HEK293 (cell line): ENCODE measurements at regions not wholly inside any gene's neighbourhood (a gene's known extent, or its start where the extent isn't known, plus 50 kb on each side); places are given as distances from the start of the nearest gene placed in this dataset.

Source experiments
- CTCF ChIA-PET: fragments of 350-600 bp; formaldehyde crosslinking; extraction: SDS; loops from one replicate; lab custom pipeline; 2021; ENCODE audit warnings: antibody characterized with exemption; lab: Yijun Ruan, JAX
- POLR2A ChIA-PET: fragments of 300-600 bp; formaldehyde crosslinking; extraction: SDS; loops from one replicate; lab custom pipeline; 2020; ENCODE audit warnings: antibody characterized with exemption, inconsistent platforms; lab: Yijun Ruan, JAX
- H3K27ac ChIP-seq: fragments of 200-500 bp; sonication (Bioruptor generic); 2 replicates; pipeline ENCODE4 v1.5.1; 2014; ENCODE audit warnings: low read depth, low read length, control low read depth, inconsistent platforms; ENCODE audit errors: extremely low read depth
- H3K36me3 ChIP-seq, 2 experiments: fragments of 200-500 bp in 1 of 2; sonication (Bioruptor generic) in 1 of 2; 1 replicate in 1 of 2; 2 replicates in 1 of 2; pipeline ENCODE4 v1.5.1; 2014 to 2017; ENCODE audit warnings: inconsistent platforms in 2 of 2, low read length in 2 of 2; ENCODE audit not compliant: control insufficient read depth in 2 of 2, insufficient read depth in 1 of 2
- H3K4me1 ChIP-seq: fragments of 200-500 bp; sonication (Bioruptor generic); 2 replicates; pipeline ENCODE4 v1.5.1; 2014; ENCODE audit warnings: mild to moderate bottlenecking, low read length, inconsistent platforms; ENCODE audit not compliant: control insufficient read depth, insufficient read depth
- H3K4me3 ChIP-seq: 2 replicates; pipeline ENCODE4 v1.5.1; 2011; ENCODE audit warnings: low read depth, mild to moderate bottlenecking, control low read depth, low read length, moderate library complexity
- H3K9me3 ChIP-seq: fragments of 200-500 bp; sonication (Bioruptor generic); 2 replicates; pipeline ENCODE4 v1.5.1; 2014; ENCODE audit warnings: low read depth, low read length, inconsistent platforms; ENCODE audit not compliant: control insufficient read depth, insufficient read depth
- OSR2 ChIP-seq: fragments of 450-650 bp; formaldehyde crosslinking; IDR thresholded peaks from 2 replicates; pipeline ENCODE4 v1.5.1; 2016; ENCODE audit warnings: missing biosample characterization, missing genetic modification characterization
- PRDM1 ChIP-seq: fragments of 450-650 bp; formaldehyde crosslinking; IDR thresholded peaks from 2 replicates; pipeline ENCODE4; 2016; ENCODE audit warnings: missing biosample characterization, missing genetic modification characterization
- RBAK ChIP-seq: fragments of 450-650 bp; formaldehyde crosslinking; IDR thresholded peaks from 2 replicates; pipeline ENCODE4 v1.5.1; 2016; ENCODE audit warnings: missing biosample characterization, missing genetic modification characterization
- SCRT1 ChIP-seq: fragments of 450-650 bp; formaldehyde crosslinking; IDR thresholded peaks from 2 replicates; pipeline ENCODE4 v1.5.1; 2016; ENCODE audit warnings: missing biosample characterization, missing genetic modification characterization, borderline replicate concordance
- SETDB1 ChIP-seq: IDR thresholded peaks from one replicate; pipeline ENCODE4 v1.6.1; 2017; ENCODE audit warnings: mild to moderate bottlenecking, low read length, moderate library complexity, mixed read lengths; ENCODE audit not compliant: insufficient read length
- SP7 ChIP-seq: fragments of 450-650 bp; formaldehyde crosslinking; IDR thresholded peaks from 2 replicates; pipeline ENCODE4 v1.5.1; 2016; ENCODE audit warnings: missing biosample characterization, missing genetic modification characterization
- ZBTB20 ChIP-seq: fragments of 450-650 bp; formaldehyde crosslinking; IDR thresholded peaks from 2 replicates; pipeline ENCODE4 v1.5.1; 2016; ENCODE audit warnings: missing biosample characterization, missing genetic modification characterization
- ZNF19 ChIP-seq: fragments of 450-650 bp; formaldehyde crosslinking; IDR thresholded peaks from 2 replicates; pipeline ENCODE4; 2016; ENCODE audit warnings: missing biosample characterization, missing genetic modification characterization, low read depth
- ZNF248 ChIP-seq: fragments of 450-650 bp; formaldehyde crosslinking; IDR thresholded peaks from 2 replicates; pipeline ENCODE4 v1.5.1; 2017; ENCODE audit warnings: missing biosample characterization, missing genetic modification characterization
- ZNF416 ChIP-seq: fragments of 450-650 bp; formaldehyde crosslinking; IDR thresholded peaks from 2 replicates; pipeline ENCODE4 v1.5.1; 2016; ENCODE audit warnings: missing biosample characterization, missing genetic modification characterization
- ZNF433 ChIP-seq: fragments of 450-650 bp; formaldehyde crosslinking; IDR thresholded peaks from 2 replicates; pipeline ENCODE4 v1.5.1; 2016; ENCODE audit warnings: missing biosample characterization, missing genetic modification characterization, low read depth
- ZNF501 ChIP-seq: fragments of 450-650 bp; formaldehyde crosslinking; IDR thresholded peaks from 2 replicates; pipeline ENCODE4 v1.5.1; 2016; ENCODE audit warnings: missing biosample characterization, missing genetic modification characterization
- ZNF654 ChIP-seq: fragments of 450-650 bp; formaldehyde crosslinking; IDR thresholded peaks from 2 replicates; pipeline ENCODE4 v1.5.1; 2016; ENCODE audit warnings: low read depth, missing biosample characterization, missing genetic modification characterization
- ZNF660 ChIP-seq: fragments of 450-650 bp; IDR thresholded peaks from 2 replicates; pipeline ENCODE4 v1.5.1; 2018; ENCODE audit warnings: missing biosample characterization, mild to moderate bottlenecking, missing genetic modification characterization
- ZNF707 ChIP-seq: fragments of 450-650 bp; formaldehyde crosslinking; IDR thresholded peaks from 2 replicates; pipeline ENCODE4 v1.5.1; 2016; ENCODE audit warnings: missing biosample characterization, missing genetic modification characterization
- ZNF76 ChIP-seq: fragments of 450-650 bp; formaldehyde crosslinking; IDR thresholded peaks from 2 replicates; pipeline ENCODE4; 2016; ENCODE audit warnings: low read depth, missing biosample characterization, missing genetic modification characterization, borderline replicate concordance
- ZNF785 ChIP-seq: fragments of 450-650 bp; formaldehyde crosslinking; IDR thresholded peaks from 2 replicates; pipeline ENCODE4 v1.5.1; 2016; ENCODE audit warnings: missing biosample characterization, missing genetic modification characterization
- ZNF791 ChIP-seq: fragments of 450-650 bp; formaldehyde crosslinking; IDR thresholded peaks from 2 replicates; pipeline ENCODE4 v1.5.1; 2016; ENCODE audit warnings: missing biosample characterization, missing genetic modification characterization
- ZNF843 ChIP-seq: fragments of 450-650 bp; formaldehyde crosslinking; IDR thresholded peaks from 2 replicates; pipeline ENCODE4 v1.5.1; 2016; ENCODE audit warnings: missing biosample characterization, missing genetic modification characterization
- ZSCAN16 ChIP-seq: fragments of 450-650 bp; formaldehyde crosslinking; IDR thresholded peaks from 2 replicates; pipeline ENCODE4 v1.5.1; 2016; ENCODE audit warnings: missing biosample characterization, missing genetic modification characterization
- TF ChIP-seq, protein P1 (sequence below): fragments of 450-650 bp; formaldehyde crosslinking; IDR thresholded peaks from 2 replicates; pipeline ENCODE4 v1.5.1; 2016; ENCODE audit warnings: missing biosample characterization, missing genetic modification characterization, low read depth
- TF ChIP-seq, protein P2 (sequence below): fragments of 450-650 bp; formaldehyde crosslinking; IDR thresholded peaks from 2 replicates; pipeline ENCODE4 v1.5.1; 2016; ENCODE audit warnings: missing biosample characterization, missing genetic modification characterization, borderline replicate concordance
- TF ChIP-seq, protein P3 (sequence below): fragments of 450-650 bp; formaldehyde crosslinking; IDR thresholded peaks from 2 replicates; pipeline ENCODE4 v1.5.1; 2016; ENCODE audit warnings: missing biosample characterization, missing genetic modification characterization
- TF ChIP-seq, protein P4 (sequence below): fragments of 450-650 bp; formaldehyde crosslinking; IDR thresholded peaks from 2 replicates; pipeline ENCODE4 v1.5.1; 2016; ENCODE audit warnings: missing biosample characterization, missing genetic modification characterization
- TF ChIP-seq, protein P5 (sequence below): fragments of 450-650 bp; formaldehyde crosslinking; IDR thresholded peaks from 2 replicates; pipeline ENCODE4 v1.5.1; 2016; ENCODE audit warnings: missing biosample characterization, missing genetic modification characterization

DNA sequence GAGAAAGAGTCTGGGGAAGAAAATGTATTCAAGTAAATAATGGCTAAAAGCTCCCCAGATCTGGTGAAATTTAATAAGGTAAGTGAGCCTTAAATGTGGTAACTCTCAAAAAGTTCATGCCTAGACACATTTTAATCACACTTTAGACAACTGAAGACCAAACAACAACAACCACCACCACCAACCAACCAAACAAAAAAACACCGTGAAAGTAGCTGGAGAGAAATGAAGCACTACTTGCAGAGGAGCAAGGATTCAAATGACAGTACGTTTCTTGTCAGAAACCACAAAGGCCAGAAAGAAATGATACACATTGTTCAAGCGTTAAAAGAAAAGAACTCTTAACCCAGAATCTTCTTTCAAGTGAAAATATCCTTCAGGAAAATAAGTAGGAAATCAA is 208.3 kb downstream of the MYRFL start (continued):
- TF ChIP-seq ZNF416 (tag by site-specific recombination) (no peak), ZNF843 (tag by site-specific recombination) (no peak), ZNF19 (tag by site-specific recombination) (no peak), SP7 (tag by site-specific recombination) (no peak), ZNF501 (tag by site-specific recombination) (no peak), ZSCAN16 (no peak)
- TF ChIP-seq, protein P1, sequence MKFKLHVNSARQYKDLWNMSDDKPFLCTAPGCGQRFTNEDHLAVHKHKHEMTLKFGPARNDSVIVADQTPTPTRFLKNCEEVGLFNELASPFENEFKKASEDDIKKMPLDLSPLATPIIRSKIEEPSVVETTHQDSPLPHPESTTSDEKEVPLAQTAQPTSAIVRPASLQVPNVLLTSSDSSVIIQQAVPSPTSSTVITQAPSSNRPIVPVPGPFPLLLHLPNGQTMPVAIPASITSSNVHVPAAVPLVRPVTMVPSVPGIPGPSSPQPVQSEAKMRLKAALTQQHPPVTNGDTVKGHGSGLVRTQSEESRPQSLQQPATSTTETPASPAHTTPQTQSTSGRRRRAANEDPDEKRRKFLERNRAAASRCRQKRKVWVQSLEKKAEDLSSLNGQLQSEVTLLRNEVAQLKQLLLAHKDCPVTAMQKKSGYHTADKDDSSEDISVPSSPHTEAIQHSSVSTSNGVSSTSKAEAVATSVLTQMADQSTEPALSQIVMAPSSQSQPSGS (tag by site-specific recombination), result no peak
- TF ChIP-seq, all 188 proteins: peak for 0

DNA sequence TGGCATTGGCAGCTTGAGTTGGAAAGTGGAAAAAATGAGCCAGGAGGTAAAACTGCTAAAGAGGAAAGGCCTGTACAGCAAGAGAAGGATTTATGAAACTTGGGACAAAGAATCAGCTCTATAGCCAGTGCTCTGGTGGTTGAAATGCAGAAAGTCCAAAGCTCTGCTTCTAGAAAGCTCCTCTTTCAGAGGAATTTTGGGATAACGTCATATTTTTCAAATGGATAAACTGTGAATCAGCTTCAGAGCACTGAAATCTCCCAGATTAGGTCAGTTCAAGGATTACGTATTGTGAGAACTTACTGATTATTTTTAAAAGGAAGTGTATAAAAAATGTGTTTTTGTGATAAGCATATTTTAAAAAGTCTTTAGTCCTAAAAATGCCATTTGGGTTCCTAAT is 203.1 kb upstream of the CNOT2 start:
- Histone ChIP-seq H3K4me3 (no peak overlapping the region), H3K27ac (no peak overlapping the region), H3K36me3 (no peaks in the 10 kb centered on the region), H3K9me3 (no peaks in the 10 kb centered on the region), H3K4me1 (no peaks in the 10 kb centered on the region)
- ChIA-PET CTCF (no interaction called here), POLR2A (no interaction called here)
- TF ChIP-seq SCRT1 (no peak), ZNF707 (tag by site-specific recombination) (no peak), ZNF791 (tag by site-specific recombination) (no peak)

DNA sequence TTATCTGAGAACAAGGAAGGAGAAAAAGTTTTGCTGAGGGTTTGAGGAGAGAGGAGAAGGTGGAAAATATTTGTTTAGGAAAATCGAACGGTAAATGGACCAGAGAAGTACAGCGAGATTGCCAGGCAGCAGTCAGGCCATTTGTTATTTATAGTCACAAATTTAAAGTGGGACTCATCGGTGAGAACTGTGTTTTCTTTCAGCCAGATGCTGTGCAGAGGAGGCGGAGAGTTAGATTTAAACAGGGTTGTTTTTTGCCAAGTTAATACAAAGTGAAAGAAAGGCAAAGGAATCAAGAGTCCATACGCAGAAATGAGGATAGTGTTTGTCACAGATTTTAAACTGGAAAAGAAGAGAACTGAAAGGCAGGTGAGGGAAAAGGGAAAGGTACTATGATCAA is 200.6 kb upstream of the CNOT2 start:
- H3K4me1 ChIP-seq, result no peaks in the 10 kb centered on the region
- ChIA-PET POLR2A (no interaction called here), CTCF (no interaction called here)
- TF ChIP-seq ZNF654 (tag by site-specific recombination) (no peak), ZNF433 (no peak), PRDM1 (tag by site-specific recombination) (no peak), ZNF660 (tag by site-specific recombination) (no peak), ZNF76 (tag by site-specific recombination) (no peak), RBAK (tag by site-specific recombination) (no peak), ZNF785 (tag by site-specific recombination) (no peak), SETDB1 (no peak), OSR2 (tag by site-specific recombination) (no peak), ZNF248 (no peak), ZNF707 (tag by site-specific recombination) (no peak), ZBTB20 (tag by site-specific recombination) (no peak)
- TF ChIP-seq, protein P2, sequence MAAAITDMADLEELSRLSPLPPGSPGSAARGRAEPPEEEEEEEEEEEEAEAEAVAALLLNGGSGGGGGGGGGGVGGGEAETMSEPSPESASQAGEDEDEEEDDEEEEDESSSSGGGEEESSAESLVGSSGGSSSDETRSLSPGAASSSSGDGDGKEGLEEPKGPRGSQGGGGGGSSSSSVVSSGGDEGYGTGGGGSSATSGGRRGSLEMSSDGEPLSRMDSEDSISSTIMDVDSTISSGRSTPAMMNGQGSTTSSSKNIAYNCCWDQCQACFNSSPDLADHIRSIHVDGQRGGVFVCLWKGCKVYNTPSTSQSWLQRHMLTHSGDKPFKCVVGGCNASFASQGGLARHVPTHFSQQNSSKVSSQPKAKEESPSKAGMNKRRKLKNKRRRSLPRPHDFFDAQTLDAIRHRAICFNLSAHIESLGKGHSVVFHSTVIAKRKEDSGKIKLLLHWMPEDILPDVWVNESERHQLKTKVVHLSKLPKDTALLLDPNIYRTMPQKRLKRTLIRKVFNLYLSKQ (tag by site-specific recombination), result no peak
- TF ChIP-seq, protein P3, sequence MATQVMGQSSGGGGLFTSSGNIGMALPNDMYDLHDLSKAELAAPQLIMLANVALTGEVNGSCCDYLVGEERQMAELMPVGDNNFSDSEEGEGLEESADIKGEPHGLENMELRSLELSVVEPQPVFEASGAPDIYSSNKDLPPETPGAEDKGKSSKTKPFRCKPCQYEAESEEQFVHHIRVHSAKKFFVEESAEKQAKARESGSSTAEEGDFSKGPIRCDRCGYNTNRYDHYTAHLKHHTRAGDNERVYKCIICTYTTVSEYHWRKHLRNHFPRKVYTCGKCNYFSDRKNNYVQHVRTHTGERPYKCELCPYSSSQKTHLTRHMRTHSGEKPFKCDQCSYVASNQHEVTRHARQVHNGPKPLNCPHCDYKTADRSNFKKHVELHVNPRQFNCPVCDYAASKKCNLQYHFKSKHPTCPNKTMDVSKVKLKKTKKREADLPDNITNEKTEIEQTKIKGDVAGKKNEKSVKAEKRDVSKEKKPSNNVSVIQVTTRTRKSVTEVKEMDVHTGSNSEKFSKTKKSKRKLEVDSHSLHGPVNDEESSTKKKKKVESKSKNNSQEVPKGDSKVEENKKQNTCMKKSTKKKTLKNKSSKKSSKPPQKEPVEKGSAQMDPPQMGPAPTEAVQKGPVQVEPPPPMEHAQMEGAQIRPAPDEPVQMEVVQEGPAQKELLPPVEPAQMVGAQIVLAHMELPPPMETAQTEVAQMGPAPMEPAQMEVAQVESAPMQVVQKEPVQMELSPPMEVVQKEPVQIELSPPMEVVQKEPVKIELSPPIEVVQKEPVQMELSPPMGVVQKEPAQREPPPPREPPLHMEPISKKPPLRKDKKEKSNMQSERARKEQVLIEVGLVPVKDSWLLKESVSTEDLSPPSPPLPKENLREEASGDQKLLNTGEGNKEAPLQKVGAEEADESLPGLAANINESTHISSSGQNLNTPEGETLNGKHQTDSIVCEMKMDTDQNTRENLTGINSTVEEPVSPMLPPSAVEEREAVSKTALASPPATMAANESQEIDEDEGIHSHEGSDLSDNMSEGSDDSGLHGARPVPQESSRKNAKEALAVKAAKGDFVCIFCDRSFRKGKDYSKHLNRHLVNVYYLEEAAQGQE (tag by site-specific recombination), result no peak
- TF ChIP-seq, protein P4, sequence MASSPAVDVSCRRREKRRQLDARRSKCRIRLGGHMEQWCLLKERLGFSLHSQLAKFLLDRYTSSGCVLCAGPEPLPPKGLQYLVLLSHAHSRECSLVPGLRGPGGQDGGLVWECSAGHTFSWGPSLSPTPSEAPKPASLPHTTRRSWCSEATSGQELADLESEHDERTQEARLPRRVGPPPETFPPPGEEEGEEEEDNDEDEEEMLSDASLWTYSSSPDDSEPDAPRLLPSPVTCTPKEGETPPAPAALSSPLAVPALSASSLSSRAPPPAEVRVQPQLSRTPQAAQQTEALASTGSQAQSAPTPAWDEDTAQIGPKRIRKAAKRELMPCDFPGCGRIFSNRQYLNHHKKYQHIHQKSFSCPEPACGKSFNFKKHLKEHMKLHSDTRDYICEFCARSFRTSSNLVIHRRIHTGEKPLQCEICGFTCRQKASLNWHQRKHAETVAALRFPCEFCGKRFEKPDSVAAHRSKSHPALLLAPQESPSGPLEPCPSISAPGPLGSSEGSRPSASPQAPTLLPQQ (tag by site-specific recombination), result no peak
- TF ChIP-seq, protein P5, sequence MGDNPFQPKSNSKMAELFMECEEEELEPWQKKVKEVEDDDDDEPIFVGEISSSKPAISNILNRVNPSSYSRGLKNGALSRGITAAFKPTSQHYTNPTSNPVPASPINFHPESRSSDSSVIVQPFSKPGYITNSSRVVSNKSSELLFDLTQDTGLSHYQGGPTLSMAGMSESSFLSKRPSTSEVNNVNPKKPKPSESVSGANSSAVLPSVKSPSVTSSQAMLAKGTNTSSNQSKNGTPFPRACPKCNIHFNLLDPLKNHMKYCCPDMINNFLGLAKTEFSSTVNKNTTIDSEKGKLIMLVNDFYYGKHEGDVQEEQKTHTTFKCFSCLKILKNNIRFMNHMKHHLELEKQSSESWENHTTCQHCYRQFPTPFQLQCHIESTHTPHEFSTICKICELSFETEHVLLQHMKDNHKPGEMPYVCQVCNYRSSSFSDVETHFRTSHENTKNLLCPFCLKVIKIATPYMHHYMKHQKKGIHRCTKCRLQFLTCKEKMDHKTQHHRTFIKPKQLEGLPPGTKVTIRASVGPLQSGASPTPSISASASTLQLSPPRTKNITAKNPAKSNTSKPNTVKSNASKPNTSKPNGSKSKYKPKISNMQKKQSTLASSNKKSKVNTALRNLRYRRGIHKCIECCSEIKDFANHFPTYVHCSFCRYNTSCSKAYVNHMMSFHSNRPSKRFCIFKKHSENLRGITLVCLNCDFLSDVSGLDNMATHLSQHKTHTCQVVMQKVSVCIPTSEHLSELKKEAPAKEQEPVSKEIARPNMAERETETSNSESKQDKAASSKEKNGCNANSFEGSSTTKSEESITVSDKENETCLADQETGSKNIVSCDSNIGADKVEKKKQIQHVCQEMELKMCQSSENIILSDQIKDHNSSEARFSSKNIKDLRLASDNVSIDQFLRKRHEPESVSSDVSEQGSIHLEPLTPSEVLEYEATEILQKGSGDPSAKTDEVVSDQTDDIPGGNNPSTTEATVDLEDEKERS (tag by site-specific recombination), result no peak

More for the DNA sequence above, 200.6 kb upstream of the CNOT2 start:
- Histone ChIP-seq H3K4me3 (no peak overlapping the region), H3K9me3 (no peaks in the 10 kb centered on the region), H3K36me3 (no peaks in the 10 kb centered on the region), H3K27ac (no peak overlapping the region)
